Prostate gland (tissue), 2 donors: ENCODE measurements at regions not wholly inside any gene's neighbourhood (a gene's known extent, or its start where the extent isn't known, plus 50 kb on each side); places are given as distances from the start of the nearest gene placed in this dataset.

Experiments used
- POLR2A ChIP-seq: fragments of 450-650 bp; IDR thresholded peaks from one replicate; pipeline ENCODE4 v1.6.1; 2016; ENCODE audit warnings: antibody characterized with exemption, mild to moderate bottlenecking
- POLR2AphosphoS5 ChIP-seq: sonication (generic); formaldehyde crosslinking; IDR thresholded peaks from one replicate; pipeline ENCODE4 v1.6.1; 2017; ENCODE audit warnings: antibody characterized with exemption
- TF ChIP-seq, protein P1 (sequence below), 4 experiments: fragments of 200-600 bp in 2 of 4; fragments of 450-650 bp in 2 of 4; sonication (generic) in 2 of 4; IDR thresholded peaks; 1 replicate in 3 of 4; 2 replicates in 1 of 4; pipeline ENCODE4 v1.5.1; 2016 to 2019; ENCODE audit warnings: antibody characterized with exemption in 4 of 4, mild to moderate bottlenecking in 2 of 4, moderate library complexity in 2 of 4

DNA sequence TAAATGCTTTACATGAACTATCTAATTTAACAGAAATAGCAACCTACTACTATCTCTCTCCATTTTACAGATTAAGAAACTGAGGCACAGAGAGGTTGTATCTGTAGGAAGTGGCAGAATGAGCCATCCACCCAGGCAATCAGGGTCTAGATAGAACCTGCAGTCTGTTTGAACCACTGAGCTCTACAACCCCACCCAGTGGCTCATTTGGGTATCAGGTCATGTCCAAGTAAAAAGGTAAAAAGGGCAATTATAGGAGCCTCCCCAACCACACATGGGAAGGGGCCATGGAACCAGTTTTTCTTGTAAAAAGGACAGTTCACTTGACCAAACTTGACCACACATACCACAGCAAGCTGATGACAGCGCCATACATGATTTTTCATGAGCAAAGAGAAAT lies 92.9 kb upstream of the SGCG start:
- TF ChIP-seq, protein P1, sequence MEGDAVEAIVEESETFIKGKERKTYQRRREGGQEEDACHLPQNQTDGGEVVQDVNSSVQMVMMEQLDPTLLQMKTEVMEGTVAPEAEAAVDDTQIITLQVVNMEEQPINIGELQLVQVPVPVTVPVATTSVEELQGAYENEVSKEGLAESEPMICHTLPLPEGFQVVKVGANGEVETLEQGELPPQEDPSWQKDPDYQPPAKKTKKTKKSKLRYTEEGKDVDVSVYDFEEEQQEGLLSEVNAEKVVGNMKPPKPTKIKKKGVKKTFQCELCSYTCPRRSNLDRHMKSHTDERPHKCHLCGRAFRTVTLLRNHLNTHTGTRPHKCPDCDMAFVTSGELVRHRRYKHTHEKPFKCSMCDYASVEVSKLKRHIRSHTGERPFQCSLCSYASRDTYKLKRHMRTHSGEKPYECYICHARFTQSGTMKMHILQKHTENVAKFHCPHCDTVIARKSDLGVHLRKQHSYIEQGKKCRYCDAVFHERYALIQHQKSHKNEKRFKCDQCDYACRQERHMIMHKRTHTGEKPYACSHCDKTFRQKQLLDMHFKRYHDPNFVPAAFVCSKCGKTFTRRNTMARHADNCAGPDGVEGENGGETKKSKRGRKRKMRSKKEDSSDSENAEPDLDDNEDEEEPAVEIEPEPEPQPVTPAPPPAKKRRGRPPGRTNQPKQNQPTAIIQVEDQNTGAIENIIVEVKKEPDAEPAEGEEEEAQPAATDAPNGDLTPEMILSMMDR (IDR thresholded peaks at IDR 0.05): no peak
- TF ChIP-seq POLR2AphosphoS5 (no peak), POLR2A (no peak)
